GM12878 (cell line): ENCODE measurements at regions not wholly inside any gene's neighbourhood (a gene's known extent, or its start where the extent isn't known, plus 50 kb on each side); places are given as distances from the start of the nearest gene placed in this dataset.

Source experiments
- ATAC-seq: fragments of 200-7000 bp; cut with Tn5 transposase; 3 replicates; pipeline ENCODE4 v1.9.1; 2020; ENCODE audit warnings: mild to moderate bottlenecking, moderate library complexity
- BruUV-seq: library from RNA; stranded (reverse); fragments of 400-500 nt; replicated peaks from 2 replicates; lab custom pipeline; 2021; lab: Mats Ljungman, UMichigan
- CTCF ChIA-PET: fragments of 300-600 bp; sonication (Branson Sonifier 250); formaldehyde crosslinking; extraction: SDS; loops from one replicate; lab custom pipeline; 2021; ENCODE audit warnings: inconsistent platforms; lab: Yijun Ruan, JAX
- POLR2A ChIA-PET: fragments of 350-600 bp; formaldehyde crosslinking; extraction: SDS; loops from one replicate; lab custom pipeline; 2021; ENCODE audit warnings: inconsistent platforms; lab: Charles Lee
- RAD21 ChIA-PET: fragments of 300-600 bp; sonication (Branson Sonifier 250); formaldehyde crosslinking; loops from one replicate; lab custom pipeline; 2023; ENCODE audit warnings: antibody characterized with exemption; ENCODE audit not compliant: unreplicated experiment; lab: Charles Lee
- SMC1A ChIA-PET: fragments of 300-600 bp; sonication (Branson Sonifier 250); formaldehyde crosslinking; loops from one replicate; lab custom pipeline; 2023; ENCODE audit not compliant: unreplicated experiment, uncharacterized antibody; lab: Charles Lee
- DNase-seq: peaks from one replicate; pipeline ENCODE4 v3.0.0-alpha.2; 2011; ENCODE audit warnings: low read depth, low spot score
- FAIRE-seq: peaks from 3 replicates; lab custom pipeline; 2011; peaks lifted over from hg19 to GRCh38; lab: Jason Lieb, UNC
- H2AFZ ChIP-seq: 2 replicates; pipeline ENCODE4 v1.6.0; 2011; ENCODE audit warnings: low read depth, low read length, control low read depth; ENCODE audit not compliant: control insufficient read depth
- H3K27ac ChIP-seq: 2 replicates; pipeline ENCODE4 v1.5.1; 2011; ENCODE audit warnings: control low read depth; ENCODE audit not compliant: control insufficient read depth, insufficient read depth
- H3K27me3 ChIP-seq, 2 experiments: replicated peaks in 1 of 2; 2 replicates each; pipeline versions ENCODE4 v1.6.0 to v1.6.1; 2011; ENCODE audit warnings: low read length in 1 of 2; ENCODE audit not compliant: control insufficient read depth in 2 of 2, insufficient read depth in 2 of 2
- H3K36me3 ChIP-seq, 2 experiments: 2 replicates each; pipeline ENCODE4 v1.5.1; 2011; ENCODE audit warnings: low read length in 1 of 2; ENCODE audit not compliant: control insufficient read depth in 2 of 2, insufficient read depth in 2 of 2
- H3K4me1 ChIP-seq: 2 replicates; pipeline ENCODE4 v1.6.1; 2011; ENCODE audit warnings: mild to moderate bottlenecking, low read length, moderate library complexity, mixed read lengths; ENCODE audit not compliant: control insufficient read depth, insufficient read depth
- H3K4me2 ChIP-seq: 2 replicates; pipeline ENCODE4 v1.6.0; 2011; ENCODE audit warnings: control low read depth; ENCODE audit not compliant: control insufficient read depth, insufficient read depth
- H3K4me3 ChIP-seq: fragments of 200-600 bp; sonication (generic); 2 replicates; pipeline ENCODE4 v1.5.1; 2016
- H3K79me2 ChIP-seq: 2 replicates; pipeline ENCODE4 v1.6.0; 2011; ENCODE audit warnings: low read length; ENCODE audit not compliant: control insufficient read depth, insufficient read depth
- H3K9ac ChIP-seq: 2 replicates; pipeline ENCODE4 v1.8.0; 2011; ENCODE audit warnings: low read length, control low read depth, mixed read lengths; ENCODE audit not compliant: control insufficient read depth, insufficient read depth
- H3K9me3 ChIP-seq: replicated peaks from 3 replicates; pipeline ENCODE4 v1.5.1; 2011; ENCODE audit warnings: mild to moderate bottlenecking, low read length; ENCODE audit not compliant: control insufficient read depth, insufficient read depth
- H4K20me1 ChIP-seq: 2 replicates; pipeline ENCODE4 v1.6.0; 2011; ENCODE audit not compliant: control insufficient read depth, insufficient read depth
- BHLHE40 ChIP-seq, 2 experiments: fragments of 450-650 bp in 1 of 2; IDR thresholded peaks; 2 replicates each; pipeline ENCODE4 v1.6.1; 2011 to 2017; ENCODE audit warnings: low read depth in 2 of 2, borderline replicate concordance in 1 of 2, improper control_type of control experiment in 1 of 2, low read length in 1 of 2, mild to moderate bottlenecking in 1 of 2
- BMI1 ChIP-seq: fragments of 450-650 bp; IDR thresholded peaks from 2 replicates; pipeline ENCODE4 v1.6.1; 2016; ENCODE audit warnings: mild to moderate bottlenecking, moderate library complexity, borderline replicate concordance
- CHD1 ChIP-seq: IDR thresholded peaks from 2 replicates; pipeline ENCODE4 v1.6.1; 2012; ENCODE audit warnings: low read depth, low read length, improper control_type of control experiment
- EP300 ChIP-seq, 2 experiments: fragments of 150-350 bp in 1 of 2; IDR thresholded peaks; 2 replicates each; pipeline ENCODE4 v1.6.1; 2011 to 2012; ENCODE audit warnings: low read depth in 2 of 2, low read length in 2 of 2, borderline replicate concordance in 1 of 2, improper control_type of control experiment in 1 of 2, inconsistent platforms in 1 of 2; ENCODE audit not compliant: control insufficient read depth in 1 of 2
- IKZF2 ChIP-seq, 2 experiments: fragments of 450-650 bp; IDR thresholded peaks; 2 replicates each; pipeline ENCODE4 v1.6.1; 2017; ENCODE audit warnings: mild to moderate bottlenecking in 2 of 2, moderate library complexity in 2 of 2
- LARP7 ChIP-seq: fragments of 450-650 bp; IDR thresholded peaks from 2 replicates; pipeline ENCODE4 v1.6.1; 2017; ENCODE audit warnings: mild to moderate bottlenecking
- POLR2AphosphoS2 ChIP-seq: IDR thresholded peaks from 2 replicates; pipeline ENCODE4 v1.6.1; 2011; ENCODE audit warnings: low read depth, mild to moderate bottlenecking, low read length, improper control_type of control experiment, moderate library complexity
- POLR2AphosphoS5 ChIP-seq: IDR thresholded peaks from 2 replicates; pipeline ENCODE4 v1.6.1; 2011; ENCODE audit warnings: mild to moderate bottlenecking, low read length, inconsistent platforms
- SP1 ChIP-seq: IDR thresholded peaks from one replicate; pipeline ENCODE4 v1.6.1; 2011; ENCODE audit warnings: low read depth, low read length
- WGBS: methylation state at CpG from one replicate; pipeline ENCODE4 v1.1.6; 2016; ENCODE audit warnings: low lambda C conversion rate; ENCODE audit not compliant: insufficient replicate concordance, insufficient coverage; ENCODE audit errors: missing lambda C conversion rate; 5-methylcytosine and 5-hydroxymethylcytosine counted together
- in situ Hi-C: fragments of 300-500 bp; cut with MboI; formaldehyde crosslinking; loops from 9 replicates; pipeline ENCODE4 v1.14.3; 2018; ENCODE audit warnings: mixed read lengths
- intact Hi-C: fragments of 100-400 bp; cut with micrococcal nuclease; formaldehyde crosslinking; loops from one replicate; pipeline ENCODE4 v1.14.2; 2022; ENCODE audit not compliant: unreplicated experiment
- TF ChIP-seq, protein P1 (sequence below): IDR thresholded peaks from 2 replicates; pipeline ENCODE4 v1.6.1; 2012; ENCODE audit warnings: mild to moderate bottlenecking, low read depth, low read length
- TF ChIP-seq, protein P2 (sequence below): fragments of 450-650 bp; conservative IDR thresholded peaks from 2 replicates; pipeline ENCODE4 v1.6.1; 2017; ENCODE audit warnings: mild to moderate bottlenecking, moderate library complexity
- TF ChIP-seq, protein P3 (sequence below): IDR thresholded peaks from 2 replicates; pipeline ENCODE4 v1.6.1; 2011; ENCODE audit warnings: low read depth, mild to moderate bottlenecking, low read length, moderate library complexity, borderline replicate concordance; ENCODE audit errors: extremely low read depth
- TF ChIP-seq, protein P4 (sequence below): IDR thresholded peaks from 2 replicates; pipeline ENCODE4 v1.6.1; 2011; ENCODE audit warnings: low read depth, low read length, improper control_type of control experiment, borderline replicate concordance
- TF ChIP-seq, protein P5 (sequence below): IDR thresholded peaks from 2 replicates; pipeline ENCODE4 v1.6.1; 2011; ENCODE audit warnings: borderline replicate concordance, low read depth, mild to moderate bottlenecking, moderate library complexity, mixed read lengths, low read length; ENCODE audit not compliant: insufficient read depth; ENCODE audit errors: extremely low read length

DNA sequence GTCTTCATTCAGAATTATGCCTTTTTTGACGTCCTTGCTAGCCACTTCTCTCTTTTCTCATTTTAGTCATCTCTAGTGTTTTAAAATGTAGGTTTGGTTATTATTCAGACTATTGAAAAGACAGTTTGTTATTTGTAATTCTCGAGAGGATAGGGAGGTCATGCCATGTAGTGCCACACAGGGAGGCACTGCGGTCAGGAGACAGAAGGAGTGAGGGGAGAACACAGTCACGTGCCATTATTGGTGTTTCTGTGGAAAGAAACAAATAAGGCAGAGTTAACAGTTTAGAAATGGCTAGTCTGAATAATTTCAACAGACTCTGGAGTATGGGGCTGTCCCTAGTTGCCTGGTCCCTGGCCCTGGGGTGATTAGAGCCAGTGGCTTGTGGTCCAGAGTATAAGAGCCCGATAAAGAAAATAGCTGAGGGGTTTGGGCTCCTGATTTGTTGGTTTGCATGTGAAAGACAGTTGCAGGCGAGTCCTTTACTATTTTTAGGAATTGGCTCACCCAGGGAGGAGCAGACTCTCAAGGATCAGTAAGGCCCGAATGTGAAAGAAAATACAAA lies 278.1 kb upstream of the SEL1L start (continued):
- TF ChIP-seq, protein P1, sequence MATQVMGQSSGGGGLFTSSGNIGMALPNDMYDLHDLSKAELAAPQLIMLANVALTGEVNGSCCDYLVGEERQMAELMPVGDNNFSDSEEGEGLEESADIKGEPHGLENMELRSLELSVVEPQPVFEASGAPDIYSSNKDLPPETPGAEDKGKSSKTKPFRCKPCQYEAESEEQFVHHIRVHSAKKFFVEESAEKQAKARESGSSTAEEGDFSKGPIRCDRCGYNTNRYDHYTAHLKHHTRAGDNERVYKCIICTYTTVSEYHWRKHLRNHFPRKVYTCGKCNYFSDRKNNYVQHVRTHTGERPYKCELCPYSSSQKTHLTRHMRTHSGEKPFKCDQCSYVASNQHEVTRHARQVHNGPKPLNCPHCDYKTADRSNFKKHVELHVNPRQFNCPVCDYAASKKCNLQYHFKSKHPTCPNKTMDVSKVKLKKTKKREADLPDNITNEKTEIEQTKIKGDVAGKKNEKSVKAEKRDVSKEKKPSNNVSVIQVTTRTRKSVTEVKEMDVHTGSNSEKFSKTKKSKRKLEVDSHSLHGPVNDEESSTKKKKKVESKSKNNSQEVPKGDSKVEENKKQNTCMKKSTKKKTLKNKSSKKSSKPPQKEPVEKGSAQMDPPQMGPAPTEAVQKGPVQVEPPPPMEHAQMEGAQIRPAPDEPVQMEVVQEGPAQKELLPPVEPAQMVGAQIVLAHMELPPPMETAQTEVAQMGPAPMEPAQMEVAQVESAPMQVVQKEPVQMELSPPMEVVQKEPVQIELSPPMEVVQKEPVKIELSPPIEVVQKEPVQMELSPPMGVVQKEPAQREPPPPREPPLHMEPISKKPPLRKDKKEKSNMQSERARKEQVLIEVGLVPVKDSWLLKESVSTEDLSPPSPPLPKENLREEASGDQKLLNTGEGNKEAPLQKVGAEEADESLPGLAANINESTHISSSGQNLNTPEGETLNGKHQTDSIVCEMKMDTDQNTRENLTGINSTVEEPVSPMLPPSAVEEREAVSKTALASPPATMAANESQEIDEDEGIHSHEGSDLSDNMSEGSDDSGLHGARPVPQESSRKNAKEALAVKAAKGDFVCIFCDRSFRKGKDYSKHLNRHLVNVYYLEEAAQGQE: no peak
- TF ChIP-seq LARP7 (no peak), POLR2AphosphoS2 (no peak), POLR2AphosphoS5 (no peak), BHLHE40 (IDR thresholded peaks at IDR 0.05; ENCODE audit: borderline replicate concordance in 1 of 2, low read depth in 2 of 2, low read length in 1 of 2) (no peak), BMI1 (no peak)
- TF ChIP-seq, protein P2, sequence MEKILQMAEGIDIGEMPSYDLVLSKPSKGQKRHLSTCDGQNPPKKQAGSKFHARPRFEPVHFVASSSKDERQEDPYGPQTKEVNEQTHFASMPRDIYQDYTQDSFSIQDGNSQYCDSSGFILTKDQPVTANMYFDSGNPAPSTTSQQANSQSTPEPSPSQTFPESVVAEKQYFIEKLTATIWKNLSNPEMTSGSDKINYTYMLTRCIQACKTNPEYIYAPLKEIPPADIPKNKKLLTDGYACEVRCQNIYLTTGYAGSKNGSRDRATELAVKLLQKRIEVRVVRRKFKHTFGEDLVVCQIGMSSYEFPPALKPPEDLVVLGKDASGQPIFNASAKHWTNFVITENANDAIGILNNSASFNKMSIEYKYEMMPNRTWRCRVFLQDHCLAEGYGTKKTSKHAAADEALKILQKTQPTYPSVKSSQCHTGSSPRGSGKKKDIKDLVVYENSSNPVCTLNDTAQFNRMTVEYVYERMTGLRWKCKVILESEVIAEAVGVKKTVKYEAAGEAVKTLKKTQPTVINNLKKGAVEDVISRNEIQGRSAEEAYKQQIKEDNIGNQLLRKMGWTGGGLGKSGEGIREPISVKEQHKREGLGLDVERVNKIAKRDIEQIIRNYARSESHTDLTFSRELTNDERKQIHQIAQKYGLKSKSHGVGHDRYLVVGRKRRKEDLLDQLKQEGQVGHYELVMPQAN: no peak

DNA sequence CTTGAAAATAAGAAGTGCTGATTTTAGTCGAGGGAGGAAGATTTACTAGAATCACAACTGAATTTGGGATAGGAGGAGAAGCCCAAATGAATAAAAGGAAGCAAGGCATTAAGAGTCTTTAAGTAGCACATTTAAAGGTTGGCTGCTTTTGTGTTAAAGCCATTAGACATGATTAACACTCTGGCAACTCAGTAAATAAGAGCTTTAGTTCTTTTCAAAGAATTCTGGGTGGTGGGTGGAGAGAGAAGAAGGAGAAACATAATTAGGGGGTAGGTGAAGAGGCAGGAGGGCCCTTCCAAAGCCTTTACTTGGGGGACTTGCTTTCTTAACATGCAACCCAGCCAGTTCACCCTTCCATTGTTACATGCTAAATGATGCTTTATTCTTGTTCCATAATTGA lies 284.6 kb upstream of the SEL1L start:
- intact Hi-C loops: no loop called here
- FAIRE-seq: no peak
- BruUV-seq: no TSS peak
- no peak for ATAC-seq
- no peaks in the 10 kb centered on the region for H4K20me1 ChIP-seq
- no peaks in the 10 kb centered on the region for H3K79me2 ChIP-seq
- SMC1A ChIA-PET: no interaction called here
- no peak overlapping the region for H3K4me2 ChIP-seq
- no peak for DNase-seq
- no peak overlapping the region for H3K27ac ChIP-seq
- RAD21 ChIA-PET: no interaction called here
- no peaks in the 10 kb centered on the region for H3K27me3 ChIP-seq
- POLR2A ChIA-PET: no interaction called here
- H2AFZ ChIP-seq: no peak overlapping the region
- H3K36me3 ChIP-seq: no peaks in the 10 kb centered on the region
- WGBS: 0% methylated on average over 1 of the region's 1 CpG
- no peak overlapping the region for H3K9ac ChIP-seq
- CTCF ChIA-PET: no interaction called here
- no peak overlapping the region for H3K4me3 ChIP-seq
- in situ Hi-C loops: no loop called here
- H3K9me3 ChIP-seq: no peaks in the 10 kb centered on the region
- H3K4me1 ChIP-seq: no peaks in the 10 kb centered on the region
- TF ChIP-seq POLR2AphosphoS2 (no peak), EP300 (IDR thresholded peaks at IDR 0.05; ENCODE audit: borderline replicate concordance in 1 of 2, control insufficient read depth in 1 of 2, low read depth in 2 of 2, low read length in 2 of 2) (no peak), CHD1 (no peak), SP1 (no peak), IKZF2 (IDR thresholded peaks at IDR 0.05) (no peak)
- TF ChIP-seq, protein P3, sequence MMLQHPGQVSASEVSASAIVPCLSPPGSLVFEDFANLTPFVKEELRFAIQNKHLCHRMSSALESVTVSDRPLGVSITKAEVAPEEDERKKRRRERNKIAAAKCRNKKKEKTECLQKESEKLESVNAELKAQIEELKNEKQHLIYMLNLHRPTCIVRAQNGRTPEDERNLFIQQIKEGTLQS: no peak
- TF ChIP-seq, protein P4, sequence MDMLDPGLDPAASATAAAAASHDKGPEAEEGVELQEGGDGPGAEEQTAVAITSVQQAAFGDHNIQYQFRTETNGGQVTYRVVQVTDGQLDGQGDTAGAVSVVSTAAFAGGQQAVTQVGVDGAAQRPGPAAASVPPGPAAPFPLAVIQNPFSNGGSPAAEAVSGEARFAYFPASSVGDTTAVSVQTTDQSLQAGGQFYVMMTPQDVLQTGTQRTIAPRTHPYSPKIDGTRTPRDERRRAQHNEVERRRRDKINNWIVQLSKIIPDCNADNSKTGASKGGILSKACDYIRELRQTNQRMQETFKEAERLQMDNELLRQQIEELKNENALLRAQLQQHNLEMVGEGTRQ: no peak
- TF ChIP-seq, protein P5, sequence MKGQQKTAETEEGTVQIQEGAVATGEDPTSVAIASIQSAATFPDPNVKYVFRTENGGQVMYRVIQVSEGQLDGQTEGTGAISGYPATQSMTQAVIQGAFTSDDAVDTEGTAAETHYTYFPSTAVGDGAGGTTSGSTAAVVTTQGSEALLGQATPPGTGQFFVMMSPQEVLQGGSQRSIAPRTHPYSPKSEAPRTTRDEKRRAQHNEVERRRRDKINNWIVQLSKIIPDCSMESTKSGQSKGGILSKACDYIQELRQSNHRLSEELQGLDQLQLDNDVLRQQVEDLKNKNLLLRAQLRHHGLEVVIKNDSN: no peak
